CD4-positive, alpha-beta memory T cell (primary cell): ENCODE measurements at regions not wholly inside any gene's neighbourhood (a gene's known extent, or its start where the extent isn't known, plus 50 kb on each side); places are given as distances from the start of the nearest gene placed in this dataset.
A peak's percentile ranks its signal among the peaks of the same experiment; 100 is the strongest.
"Not testable (repeated sequence)": the region's sequence is repeated elsewhere in the genome, so short reads cannot be mapped to it uniquely, and the experiment has no call there.

Source experiments
- CTCF ChIA-PET: fragments of 350-600 bp; sonication (Branson Sonifier 250); formaldehyde crosslinking; loops from one replicate; lab custom pipeline; 2021; ENCODE audit warnings: inconsistent platforms; ENCODE audit not compliant: partially characterized antibody; lab: Charles Lee
- POLR2A ChIA-PET: fragments of 350-600 bp; sonication (Branson Sonifier 250); formaldehyde crosslinking; loops from one replicate; lab custom pipeline; 2021; ENCODE audit not compliant: partially characterized antibody; lab: Charles Lee
- DNase-seq, 5 donors: peaks; one replicate each; pipeline versions ENCODE4 v3.0.0 to v3.0.0-alpha.2; 2020 to 2022; ENCODE audit warnings: mixed read lengths in 1 of 5
- H3K27ac ChIP-seq: one replicate; pipeline ENCODE4 v1.7.0; 2013; ENCODE audit warnings: low read depth, low read length
- H3K27me3 ChIP-seq: 2 replicates; pipeline ENCODE4 v1.7.0; 2013; ENCODE audit warnings: mild to moderate bottlenecking, low read length, moderate library complexity; ENCODE audit not compliant: insufficient read depth
- H3K36me3 ChIP-seq: 2 replicates; pipeline ENCODE4 v1.7.0; 2013; ENCODE audit warnings: mild to moderate bottlenecking, low read length, moderate library complexity; ENCODE audit not compliant: insufficient read depth
- H3K4me1 ChIP-seq: 2 replicates; pipeline ENCODE4 v1.7.0; 2013; ENCODE audit warnings: mild to moderate bottlenecking, low read length, moderate library complexity; ENCODE audit not compliant: insufficient read depth
- H3K4me3 ChIP-seq, 2 donors: one replicate each; pipeline ENCODE4 v1.7.0; 2013; ENCODE audit warnings: low read length in 2 of 2, mild to moderate bottlenecking in 1 of 2
- H3K9me3 ChIP-seq, 2 donors: one replicate each; pipeline ENCODE4 v1.7.0; 2013; ENCODE audit warnings: low read length in 2 of 2, control low read depth in 1 of 2; ENCODE audit not compliant: control insufficient read depth in 1 of 2
- H3K27ac Mint-ChIP-seq, 7 donors: one replicate each; pipeline ENCODE4 v1.8.0; 2020 to 2021; ENCODE audit warnings: mixed read lengths in 7 of 7, mild to moderate bottlenecking in 6 of 7, inconsistent platforms in 3 of 7, moderate library complexity in 3 of 7
- H3K27me3 Mint-ChIP-seq, 2 donors: one replicate each; pipeline ENCODE4 v1.8.0; 2020 to 2021; ENCODE audit warnings: mixed read lengths in 2 of 2
- H3K36me3 Mint-ChIP-seq, 2 donors: one replicate each; pipeline ENCODE4 v1.8.0; 2020 to 2021; ENCODE audit warnings: mixed read lengths in 2 of 2, inconsistent platforms in 1 of 2, mild to moderate bottlenecking in 1 of 2
- H3K4me1 Mint-ChIP-seq, 4 donors: one replicate each; pipeline ENCODE4 v1.8.0; 2020 to 2021; ENCODE audit warnings: mixed read lengths in 4 of 4, mild to moderate bottlenecking in 1 of 4
- H3K4me3 Mint-ChIP-seq, 8 donors: one replicate each; pipeline ENCODE4 v1.8.0; 2020 to 2021; ENCODE audit warnings: mixed read lengths in 8 of 8, mild to moderate bottlenecking in 7 of 8, moderate library complexity in 6 of 8, inconsistent platforms in 3 of 8
- H3K9me3 Mint-ChIP-seq, 8 donors: one replicate each; pipeline ENCODE4 v1.8.0; 2020 to 2021; ENCODE audit warnings: mixed read lengths in 8 of 8, mild to moderate bottlenecking in 5 of 8, inconsistent platforms in 3 of 8, moderate library complexity in 1 of 8
- intact Hi-C: fragments of 100-400 bp; cut with micrococcal nuclease; formaldehyde crosslinking; loops from one replicate; pipeline ENCODE4 v1.15.1; 2023

DNA sequence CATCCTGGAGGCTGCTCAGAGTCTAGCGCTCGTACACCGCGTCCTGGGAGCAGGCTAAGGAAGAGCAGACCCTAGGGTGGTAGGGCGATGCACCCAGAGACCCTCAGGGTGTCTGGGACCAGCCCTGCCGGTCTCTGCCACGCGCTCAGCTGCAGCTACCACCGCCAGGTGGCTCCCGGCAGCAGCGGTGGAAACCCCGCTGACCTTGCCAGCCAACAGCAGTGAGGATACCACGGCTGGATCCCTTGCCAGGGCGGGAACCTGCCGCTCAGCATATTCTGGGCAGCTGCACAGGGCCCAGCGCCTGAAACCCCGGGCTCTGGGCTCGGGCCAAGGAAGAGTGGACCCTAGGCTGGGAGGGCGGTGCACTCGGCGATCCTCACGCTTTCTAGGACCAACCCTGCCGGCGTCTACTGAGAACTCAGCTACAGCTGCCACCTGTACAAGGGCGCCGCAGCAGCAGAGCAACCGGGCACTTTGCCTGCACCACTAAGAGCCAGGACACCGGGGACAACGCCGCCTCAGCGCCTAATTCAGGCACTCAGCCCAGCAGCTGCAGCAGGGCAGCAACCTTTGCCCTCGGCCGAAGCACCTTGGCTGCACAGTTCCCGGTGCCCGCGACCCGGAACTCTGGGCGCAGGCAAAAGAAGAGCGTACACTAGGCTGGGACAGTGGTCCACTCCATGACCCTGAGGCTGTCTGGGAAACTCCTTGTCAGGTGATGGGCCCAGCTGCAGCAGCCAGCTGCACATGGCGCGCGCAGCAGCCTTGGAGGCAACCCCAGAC is 80.8 kb downstream of the POTEB2 start:
- H3K4me3 ChIP-seq, H3K9me3 Mint-ChIP-seq, intact Hi-C loops, H3K4me1 Mint-ChIP-seq, H3K4me1 ChIP-seq, POLR2A ChIA-PET, H3K27me3 ChIP-seq, H3K27ac Mint-ChIP-seq, H3K36me3 Mint-ChIP-seq, H3K36me3 ChIP-seq, H3K27me3 Mint-ChIP-seq, DNase-seq, H3K4me3 Mint-ChIP-seq, H3K9me3 ChIP-seq, H3K27ac ChIP-seq, CTCF ChIA-PET: not testable (repeated sequence)

DNA sequence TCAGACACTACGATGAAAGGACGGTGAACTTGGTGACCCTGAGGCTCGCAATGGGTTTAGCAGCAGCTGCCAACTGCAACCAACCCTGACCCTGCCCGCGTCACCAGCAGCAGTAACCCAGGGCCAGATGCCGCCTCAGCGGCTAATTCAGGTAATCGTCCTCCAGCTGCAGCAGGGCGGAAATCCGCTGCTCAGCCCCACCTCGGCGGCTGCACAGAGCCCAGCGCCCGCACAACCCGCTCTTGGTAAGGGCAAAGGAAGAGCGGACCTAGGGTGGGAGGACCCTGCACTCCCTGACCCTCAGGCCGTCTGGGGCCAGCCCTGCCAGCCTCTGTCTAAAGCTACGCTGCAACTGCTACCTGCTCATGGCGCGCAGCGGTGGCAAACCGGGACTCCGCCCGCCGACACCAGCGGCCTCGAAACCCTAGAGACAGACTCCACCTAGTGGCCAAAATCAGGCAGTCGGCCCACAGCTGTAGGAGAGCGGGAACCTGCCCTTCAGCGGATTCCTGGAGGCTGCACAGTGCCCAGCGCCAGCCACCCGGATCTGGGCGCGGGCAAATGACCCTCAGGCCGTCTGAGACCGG is 82.4 kb downstream of the POTEB2 start:
- H3K27ac Mint-ChIP-seq, H3K4me1 ChIP-seq, H3K36me3 ChIP-seq, H3K9me3 ChIP-seq, H3K27ac ChIP-seq, H3K4me3 ChIP-seq, intact Hi-C loops, POLR2A ChIA-PET, H3K27me3 Mint-ChIP-seq, CTCF ChIA-PET, H3K27me3 ChIP-seq, H3K4me1 Mint-ChIP-seq, H3K9me3 Mint-ChIP-seq, H3K36me3 Mint-ChIP-seq: not testable (repeated sequence)
- peak overlapping the region in 1 of 8 donors; percentile 51 for H3K4me3 Mint-ChIP-seq
- DNase-seq, result peak in 1 of 5 donors; percentile 53

DNA sequence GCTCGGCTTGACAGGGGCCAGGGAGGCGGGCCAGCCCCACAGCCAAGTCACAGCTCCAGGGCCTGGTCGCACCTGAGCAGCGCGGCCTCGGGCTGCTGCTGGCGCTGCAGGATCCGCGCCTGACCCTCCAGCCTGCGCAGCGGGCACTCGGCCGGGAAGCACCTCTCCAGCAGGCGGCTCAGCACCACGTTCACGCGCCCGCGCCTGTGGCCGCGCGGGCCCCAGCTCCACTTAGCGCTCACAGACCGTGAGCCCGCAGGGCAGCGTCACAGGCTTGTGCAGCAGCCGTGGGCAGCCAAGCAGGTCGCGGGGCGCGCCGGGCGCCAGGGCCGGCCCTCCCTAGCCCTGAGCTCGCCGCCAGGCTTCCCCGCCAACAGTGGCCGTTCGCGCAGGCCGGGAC is 90.7 kb downstream of the POTEB2 start:
- H3K9me3 ChIP-seq, H3K36me3 ChIP-seq, H3K4me1 Mint-ChIP-seq, H3K4me3 Mint-ChIP-seq, H3K27ac Mint-ChIP-seq, H3K27me3 Mint-ChIP-seq, intact Hi-C loops, POLR2A ChIA-PET, H3K4me1 ChIP-seq, DNase-seq, CTCF ChIA-PET, H3K27ac ChIP-seq, H3K4me3 ChIP-seq, H3K27me3 ChIP-seq, H3K9me3 Mint-ChIP-seq, H3K36me3 Mint-ChIP-seq: not testable (repeated sequence)

GRCh38 chr15:20767943-20768342 is 98.2 kb downstream of the POTEB2 start:
- H3K27ac ChIP-seq, intact Hi-C loops, H3K4me3 ChIP-seq, H3K36me3 Mint-ChIP-seq, H3K4me1 Mint-ChIP-seq, H3K27me3 Mint-ChIP-seq, H3K36me3 ChIP-seq, H3K27me3 ChIP-seq, DNase-seq, H3K4me1 ChIP-seq, POLR2A ChIA-PET, H3K4me3 Mint-ChIP-seq, H3K9me3 Mint-ChIP-seq, H3K27ac Mint-ChIP-seq, CTCF ChIA-PET, H3K9me3 ChIP-seq: not testable (repeated sequence)

DNA sequence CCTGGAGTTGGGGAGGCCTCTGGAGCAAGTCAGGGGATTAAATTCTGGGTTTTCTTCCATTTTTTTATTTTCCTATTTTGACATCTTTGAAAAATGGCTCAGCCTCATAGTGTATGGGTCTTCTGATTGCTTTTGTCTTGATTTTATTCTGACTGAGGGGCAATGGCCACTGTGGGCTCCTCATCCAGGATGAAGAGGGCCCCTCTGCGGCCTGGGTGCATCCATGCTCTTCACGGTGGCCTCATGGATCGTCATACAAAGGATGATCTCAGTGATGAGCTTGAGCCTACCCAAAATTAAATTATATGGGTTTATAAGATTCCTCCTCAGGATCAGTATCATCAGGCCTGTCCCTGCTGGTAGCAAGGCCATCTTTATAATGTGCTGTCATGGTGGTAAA is 103.7 kb downstream of the POTEB2 start:
- H3K27ac Mint-ChIP-seq, H3K9me3 ChIP-seq, H3K36me3 ChIP-seq, H3K4me1 ChIP-seq, H3K4me3 Mint-ChIP-seq, intact Hi-C loops, H3K27me3 ChIP-seq, H3K4me1 Mint-ChIP-seq, DNase-seq, H3K27ac ChIP-seq, H3K27me3 Mint-ChIP-seq, H3K4me3 ChIP-seq, H3K36me3 Mint-ChIP-seq, H3K9me3 Mint-ChIP-seq, CTCF ChIA-PET, POLR2A ChIA-PET: not testable (repeated sequence)

DNA sequence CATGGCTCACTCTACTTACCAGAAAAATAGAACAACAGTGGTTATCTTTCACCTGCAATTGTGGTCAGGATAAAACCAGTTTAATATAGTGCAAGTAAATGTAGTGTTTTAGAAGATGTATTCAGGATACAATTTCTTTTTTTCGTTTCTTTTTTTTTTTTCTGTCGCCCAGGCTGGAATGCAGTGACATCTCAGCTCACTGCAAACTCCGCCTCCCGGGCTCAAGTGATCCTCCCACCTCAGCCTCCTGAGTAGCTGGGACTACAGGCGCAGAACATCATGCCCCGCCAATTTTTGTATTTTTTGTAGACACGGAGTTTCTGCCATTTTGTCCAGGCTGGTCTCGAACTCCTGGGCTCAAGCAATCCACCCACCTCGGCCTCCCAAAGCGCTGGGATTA is 109.7 kb downstream of the POTEB2 start:
- H3K27ac ChIP-seq, H3K27me3 Mint-ChIP-seq, H3K9me3 ChIP-seq, POLR2A ChIA-PET, H3K4me1 Mint-ChIP-seq, CTCF ChIA-PET, H3K27ac Mint-ChIP-seq, H3K4me3 ChIP-seq, DNase-seq, H3K36me3 Mint-ChIP-seq, H3K36me3 ChIP-seq, intact Hi-C loops, H3K4me1 ChIP-seq, H3K27me3 ChIP-seq, H3K9me3 Mint-ChIP-seq: not testable (repeated sequence)
- peak overlapping the region in 1 of 8 donors; percentile 75 for H3K4me3 Mint-ChIP-seq

DNA sequence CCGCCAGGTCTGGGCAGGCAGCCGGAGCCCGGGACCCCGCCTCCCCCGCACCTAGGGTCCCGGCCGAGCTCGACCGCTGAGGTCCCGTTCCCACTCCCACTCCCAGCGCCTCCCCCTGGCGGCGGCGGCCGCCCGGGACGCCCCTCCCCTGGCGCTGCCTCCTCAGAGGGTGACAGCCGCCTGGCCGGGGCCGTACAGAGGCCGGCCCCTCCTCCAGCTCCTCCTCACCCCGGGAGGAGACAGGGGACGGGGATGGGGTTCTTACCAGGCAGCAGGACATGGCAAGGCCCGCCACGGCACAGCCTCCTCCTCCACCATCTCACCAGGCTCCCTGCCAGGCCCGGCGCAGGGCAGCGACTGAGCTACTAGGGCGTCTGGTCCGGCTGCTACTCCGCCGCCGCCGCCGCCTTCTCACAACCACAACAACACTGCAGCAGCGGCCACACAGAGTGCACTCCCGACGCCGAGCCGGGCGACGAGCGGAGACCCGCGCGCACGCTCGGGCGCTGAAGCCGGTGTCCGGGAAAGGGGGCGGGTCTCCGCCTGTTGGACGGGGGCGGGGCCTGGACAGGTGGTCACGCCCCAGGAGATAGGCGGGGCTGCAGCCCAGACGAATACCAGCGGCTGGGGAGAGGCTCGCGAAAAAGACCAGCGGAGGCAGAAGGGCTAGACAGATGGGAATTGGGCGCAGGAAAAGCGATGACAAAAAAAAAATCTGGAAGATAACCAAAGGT is 110.3 kb downstream of the POTEB2 start:
- H3K4me3 ChIP-seq, H3K27ac Mint-ChIP-seq, H3K27ac ChIP-seq, H3K27me3 Mint-ChIP-seq, H3K36me3 Mint-ChIP-seq, intact Hi-C loops, H3K27me3 ChIP-seq, POLR2A ChIA-PET, H3K4me1 Mint-ChIP-seq, H3K9me3 ChIP-seq, H3K9me3 Mint-ChIP-seq, H3K36me3 ChIP-seq, CTCF ChIA-PET, H3K4me1 ChIP-seq: not testable (repeated sequence)
- peak in 3 of 5 donors; percentile 4 to 42 (median 21) for DNase-seq
- H3K4me3 Mint-ChIP-seq, result peak overlapping the region in 2 of 8 donors; percentile 26 to 75
